DMS53 (cell line): ENCODE measurements at regions not wholly inside any gene's neighbourhood (a gene's known extent, or its start where the extent isn't known, plus 50 kb on each side); places are given as distances from the start of the nearest gene placed in this dataset.

ENCODE experiments used
- DNase-seq: peaks from one replicate; lab custom pipeline; 2025; lab: John Stamatoyannopoulos, UW

- DNase-seq = no peak
Measured at GRCh38 chr2:59733970-59734369, 819.5 kb downstream of the BCL11A start.

DNA sequence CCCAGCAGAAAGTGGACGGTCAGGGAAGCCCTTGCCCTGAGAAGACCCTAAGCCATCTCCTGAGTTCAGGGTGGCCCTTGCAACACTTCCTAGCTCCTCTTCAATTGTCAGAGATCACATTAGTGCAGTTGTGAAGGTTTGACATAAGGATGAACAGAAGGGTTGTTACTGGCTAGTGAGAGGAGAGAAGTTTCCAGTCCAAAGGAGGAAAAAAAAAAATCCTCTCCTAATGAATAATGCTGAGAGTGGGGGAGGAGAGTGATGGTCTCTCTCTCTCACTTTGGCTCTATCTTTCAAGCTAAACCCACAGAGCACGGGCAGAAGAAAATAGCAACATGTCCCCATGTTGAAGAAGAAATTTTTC is 819.9 kb downstream of the BCL11A start:
- DNase-seq = no peak

GRCh38 chr2:59732871-59733566 is 820.4 kb downstream of the BCL11A start:
- DNase-seq = no peak

GRCh38 chr2:59727121-59727590 is 826.3 kb downstream of the BCL11A start:
- no peak for DNase-seq

GRCh38 chr2:59726228-59727120 is 827.0 kb downstream of the BCL11A start:
- DNase-seq = no peak

DNA sequence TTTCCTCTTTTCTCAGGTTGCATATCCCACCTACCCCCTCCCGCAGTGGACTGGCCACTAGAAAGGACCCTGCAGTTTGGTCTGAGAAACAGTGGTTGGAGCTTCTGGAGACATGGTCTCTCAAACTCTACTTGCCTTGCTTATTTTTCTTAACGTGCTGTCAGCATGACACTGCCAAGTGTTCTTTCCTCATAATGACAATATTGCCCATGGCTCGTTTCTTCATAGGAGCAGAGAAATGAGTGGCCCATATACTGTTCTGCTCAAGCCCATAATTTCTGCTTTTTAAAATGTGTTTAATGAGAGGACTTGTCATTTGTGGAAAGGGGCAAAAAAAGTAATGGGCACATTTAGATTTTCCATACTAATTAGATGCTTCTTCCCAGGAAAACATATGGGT is 828.7 kb downstream of the BCL11A start:
- DNase-seq = no peak

DNA sequence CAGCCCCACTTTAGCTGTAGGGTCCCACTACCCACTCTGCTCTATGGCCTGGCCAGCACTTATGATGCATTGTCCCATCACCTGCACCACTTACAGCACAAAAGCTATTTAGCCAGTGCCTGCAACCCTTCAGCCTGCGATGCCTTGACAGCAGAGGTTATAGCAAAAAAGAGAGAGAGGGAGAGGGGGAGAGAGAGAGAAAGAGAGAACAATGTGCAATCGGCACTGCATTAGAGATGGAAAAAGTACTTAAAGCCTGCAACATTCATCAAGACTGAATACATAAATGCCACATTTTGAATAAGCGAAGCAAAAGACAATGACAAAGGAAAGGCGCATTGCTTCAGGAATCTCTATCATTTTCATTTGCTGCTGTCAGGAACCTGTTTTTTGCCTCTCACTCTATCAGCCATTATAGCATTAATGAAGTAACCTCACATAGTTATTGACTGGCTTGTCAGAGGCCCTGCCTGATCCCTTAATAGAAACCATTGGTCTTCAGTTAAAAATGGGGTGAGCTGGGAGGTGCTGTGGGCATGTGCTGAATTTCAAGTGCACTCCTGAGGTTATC is 833.1 kb downstream of the BCL11A start:
- DNase-seq = no peak

GRCh38 chr2:59713577-59713976 is 839.9 kb downstream of the BCL11A start:
- DNase-seq = no peak

DNA sequence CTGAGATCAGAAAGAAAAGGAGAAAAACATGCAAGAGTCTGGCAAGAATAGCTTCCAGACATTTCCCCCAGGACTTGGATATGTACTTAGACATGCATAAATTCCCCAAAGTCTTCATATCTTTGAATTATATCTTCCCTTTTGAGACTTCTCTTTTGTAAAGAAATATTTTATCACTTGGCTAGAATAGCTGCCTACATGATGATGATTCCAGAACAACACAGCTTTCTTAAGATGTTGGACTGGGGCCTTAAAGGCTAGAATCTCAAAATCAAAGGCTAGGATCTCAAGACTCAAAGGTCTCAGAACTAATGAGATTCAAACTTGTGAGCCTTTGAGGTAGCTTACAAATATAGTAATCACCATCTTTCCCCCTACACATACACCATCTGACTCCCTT is 842.3 kb downstream of the BCL11A start:
- DNase-seq = no peak

DNA sequence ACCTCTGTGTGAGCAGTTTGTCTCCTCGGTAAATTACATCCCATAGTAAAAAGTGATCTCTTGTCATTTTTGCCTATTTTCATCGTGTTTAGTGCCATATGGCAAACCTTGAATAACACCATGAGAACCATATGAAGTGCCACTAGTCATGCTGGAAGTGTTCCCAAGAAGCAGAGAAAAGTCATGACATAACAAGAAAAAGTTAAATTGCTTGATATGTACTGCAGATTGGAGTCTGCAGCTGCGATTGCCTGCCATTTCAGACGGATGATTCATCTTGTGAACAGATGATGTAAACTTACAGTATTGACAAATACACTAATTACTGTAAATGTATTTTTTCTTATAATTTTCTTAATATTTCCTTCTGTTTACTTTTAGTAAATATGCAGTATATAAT is 846.7 kb downstream of the BCL11A start:
- DNase-seq = no peak

GRCh38 chr2:59703796-59704195 is 849.7 kb downstream of the BCL11A start:
- no peak for DNase-seq

GRCh38 chr2:59702026-59702425 is 851.4 kb downstream of the BCL11A start:
- DNase-seq = no peak

- no peak for DNase-seq
Measured at GRCh38 chr2:59701271-59701994, 852.0 kb downstream of the BCL11A start.

- DNase-seq = peak; percentile 18
Measured at GRCh38 chr2:59694176-59694575, 859.3 kb downstream of the BCL11A start.

- DNase-seq = peak; percentile 64
Measured at GRCh38 chr2:59693231-59693959, 860.1 kb downstream of the BCL11A start.

DNA sequence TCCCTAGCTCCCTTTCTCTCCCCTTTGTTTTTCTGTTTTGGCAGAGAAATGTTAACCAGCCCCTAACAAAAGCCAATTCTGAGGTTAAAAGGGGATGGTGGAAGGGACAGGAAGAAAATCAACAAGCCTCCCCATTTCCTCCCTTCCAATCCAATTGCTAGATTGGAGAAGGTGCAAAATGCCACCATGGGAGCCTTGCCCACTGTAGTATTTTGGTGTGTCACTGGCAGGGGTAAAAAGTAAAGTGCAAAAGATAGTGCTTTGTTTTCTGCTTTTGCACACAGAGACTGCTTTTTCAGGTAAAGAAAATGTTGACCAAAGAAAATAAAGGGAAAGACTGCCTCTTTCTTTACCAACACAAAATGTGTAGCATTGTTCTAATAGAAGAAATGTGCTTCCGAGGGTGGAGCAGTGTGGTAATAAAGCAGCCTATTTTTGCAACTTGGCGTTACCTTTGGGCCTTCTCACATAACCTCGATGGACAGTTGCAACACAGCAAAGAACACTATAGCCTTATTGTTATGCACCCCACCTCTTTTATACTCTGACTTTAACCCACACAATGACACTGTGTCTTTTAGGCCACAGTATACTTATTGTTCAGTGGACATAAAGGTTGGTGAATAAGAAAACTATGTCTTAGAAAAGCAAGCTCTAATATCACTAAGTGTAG is 861.8 kb downstream of the BCL11A start:
- DNase-seq = no peak

GRCh38 chr2:59690849-59691248 is 862.6 kb downstream of the BCL11A start:
- DNase-seq = peak; percentile 61

GRCh38 chr2:59684771-59685166 is 868.7 kb downstream of the BCL11A start:
- DNase-seq = peak; percentile 62

DNA sequence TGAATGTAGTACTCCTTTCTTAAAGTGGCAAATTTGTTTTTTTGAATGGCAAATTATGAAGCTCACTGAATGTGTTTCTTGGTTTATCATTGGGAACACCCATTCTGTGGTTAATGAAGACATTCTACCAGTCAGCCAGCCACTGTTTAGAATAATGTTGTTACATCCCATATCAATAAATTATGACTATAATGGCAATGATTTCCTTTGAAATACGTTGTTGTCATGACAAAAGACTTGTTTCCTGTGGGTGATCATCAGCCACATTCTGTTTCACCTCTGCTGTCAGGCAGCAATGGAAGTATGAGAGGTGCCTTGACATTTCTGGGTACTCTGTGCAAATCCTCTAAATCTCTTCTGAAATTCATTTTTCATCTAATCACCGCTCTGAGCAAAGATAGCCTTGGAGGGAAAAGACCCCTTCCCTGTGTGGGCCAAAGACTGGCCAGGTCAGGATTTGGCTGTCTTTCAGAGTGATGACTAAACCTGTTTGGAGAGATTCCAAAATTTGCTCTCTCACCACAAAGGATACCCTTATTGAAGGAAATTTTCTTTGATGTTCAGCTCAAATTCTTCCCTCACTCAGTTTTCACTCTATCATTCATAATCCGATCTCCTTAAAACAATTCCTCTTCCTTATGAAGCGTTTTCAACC is 869.2 kb downstream of the BCL11A start:
- DNase-seq = peak; percentile 65

DNA sequence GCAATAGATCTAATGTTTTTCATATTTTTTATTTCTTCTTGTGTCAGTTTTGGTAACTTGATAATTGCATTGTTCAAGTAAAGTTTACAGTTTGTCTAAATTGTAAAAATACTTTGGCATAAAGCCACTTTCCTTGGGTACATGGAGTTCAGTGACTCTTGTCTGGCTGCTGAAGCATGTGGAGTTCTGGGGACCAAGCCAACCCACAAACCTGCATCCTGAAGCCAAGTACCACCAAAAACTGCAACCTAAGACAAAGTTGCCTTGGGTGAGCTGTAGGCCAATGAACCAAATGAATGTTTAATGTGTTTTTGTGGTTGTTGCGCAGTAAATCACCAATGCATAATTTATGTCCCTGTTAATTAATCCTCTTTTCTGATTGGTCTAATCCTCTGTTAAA is 872.6 kb downstream of the BCL11A start:
- no peak for DNase-seq

GRCh38 chr2:59677158-59677557 is 876.3 kb downstream of the BCL11A start:
- DNase-seq = no peak
